ENCODE measurements at regions not wholly inside any gene's neighbourhood (a gene's known extent, or its start where the extent isn't known, plus 50 kb on each side); places are given as distances from the start of the nearest gene placed in this dataset.

DNA sequence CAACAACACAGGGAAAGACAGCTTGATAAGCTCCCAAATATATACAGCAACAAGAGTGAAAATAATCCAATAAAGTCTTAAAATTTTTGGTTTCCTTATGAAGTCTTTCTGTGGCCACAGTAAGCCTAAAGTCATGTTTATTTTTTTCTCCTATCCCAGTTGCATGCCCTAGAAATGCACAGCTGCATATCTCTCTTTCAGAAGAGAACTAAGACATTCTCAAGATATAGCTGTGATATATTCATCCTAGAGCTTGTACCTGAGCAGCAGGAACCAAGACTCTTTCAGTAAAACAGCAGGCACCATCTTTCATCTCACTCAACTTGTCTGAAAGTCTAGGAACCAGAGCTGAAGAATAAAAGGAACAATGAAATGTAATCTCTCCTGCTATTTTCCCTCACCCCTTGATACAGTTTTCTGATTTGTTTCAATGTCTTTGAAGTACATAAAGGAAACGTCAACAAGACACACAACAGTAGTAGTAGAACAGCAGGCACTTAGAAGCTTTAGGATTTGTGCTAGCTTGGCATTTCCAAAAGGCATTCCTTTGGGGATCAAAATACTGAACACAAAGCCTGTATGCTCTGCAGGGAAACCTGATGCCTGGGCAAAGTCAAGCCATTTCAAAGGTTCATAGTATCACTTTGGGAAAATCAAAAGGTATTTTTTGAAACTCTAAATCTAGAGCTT lies 536.8 kb downstream of the PYDC2 start:
- Histone ChIP-seq H3K9me3 (ENCODE audit: control insufficient read depth in 4 of 4, insufficient read depth in 3 of 4, low read length in 3 of 4) (no peaks in the 10 kb centered on the region), H3K4me1 (ENCODE audit: control insufficient read depth in 5 of 5, insufficient read depth in 5 of 5, low read length in 5 of 5) (no peaks in the 10 kb centered on the region), H3K27ac (ENCODE audit: low read depth in 1 of 2, low read length in 1 of 2) (no peak overlapping the region), H3K27me3 (ENCODE audit: control insufficient read depth in 3 of 3, insufficient read depth in 3 of 3, low read length in 2 of 3) (no peaks in the 10 kb centered on the region), H3K4me3 (no peak overlapping the region), H3K36me3 (ENCODE audit: control insufficient read depth in 4 of 4, insufficient read depth in 4 of 4, low read length in 4 of 4) (no peaks in the 10 kb centered on the region), H3K9ac (ENCODE audit: insufficient read depth in 1 of 2, low read length in 2 of 2) (no peak overlapping the region)
- 46 to 47% methylated on average over 1 of the region's 1 CpG for WGBS, 2 donors
- DNase-seq, result no peak
- TF ChIP-seq, protein P1, sequence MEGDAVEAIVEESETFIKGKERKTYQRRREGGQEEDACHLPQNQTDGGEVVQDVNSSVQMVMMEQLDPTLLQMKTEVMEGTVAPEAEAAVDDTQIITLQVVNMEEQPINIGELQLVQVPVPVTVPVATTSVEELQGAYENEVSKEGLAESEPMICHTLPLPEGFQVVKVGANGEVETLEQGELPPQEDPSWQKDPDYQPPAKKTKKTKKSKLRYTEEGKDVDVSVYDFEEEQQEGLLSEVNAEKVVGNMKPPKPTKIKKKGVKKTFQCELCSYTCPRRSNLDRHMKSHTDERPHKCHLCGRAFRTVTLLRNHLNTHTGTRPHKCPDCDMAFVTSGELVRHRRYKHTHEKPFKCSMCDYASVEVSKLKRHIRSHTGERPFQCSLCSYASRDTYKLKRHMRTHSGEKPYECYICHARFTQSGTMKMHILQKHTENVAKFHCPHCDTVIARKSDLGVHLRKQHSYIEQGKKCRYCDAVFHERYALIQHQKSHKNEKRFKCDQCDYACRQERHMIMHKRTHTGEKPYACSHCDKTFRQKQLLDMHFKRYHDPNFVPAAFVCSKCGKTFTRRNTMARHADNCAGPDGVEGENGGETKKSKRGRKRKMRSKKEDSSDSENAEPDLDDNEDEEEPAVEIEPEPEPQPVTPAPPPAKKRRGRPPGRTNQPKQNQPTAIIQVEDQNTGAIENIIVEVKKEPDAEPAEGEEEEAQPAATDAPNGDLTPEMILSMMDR (IDR thresholded peaks at IDR 0.05; ENCODE audit: control extremely low read depth, extremely low read depth), result no peak
- no peak for ATAC-seq (ENCODE audit: insufficient read depth, low FRiP score)

DNA sequence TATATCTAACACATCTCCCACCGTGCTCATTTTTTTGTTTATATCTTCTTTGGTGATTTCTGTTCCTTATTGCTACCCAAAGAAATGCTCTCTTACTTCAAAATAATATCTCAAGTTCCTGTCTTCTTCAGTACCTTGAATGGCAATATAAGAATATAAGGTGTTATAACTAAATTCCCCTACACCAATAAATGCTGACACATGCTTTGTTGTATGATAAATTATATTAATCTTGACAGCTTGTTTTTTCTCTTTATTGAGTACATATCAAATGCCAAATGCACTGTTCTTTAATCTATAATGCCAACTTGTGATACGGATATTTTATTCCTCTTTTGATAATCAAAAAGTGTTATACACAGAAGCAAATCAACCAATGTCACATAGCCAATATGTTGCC lies 540.3 kb downstream of the PYDC2 start:
- Histone ChIP-seq H3K27ac (ENCODE audit: low read depth in 1 of 2, low read length in 1 of 2) (no peak overlapping the region), H3K9me3 (ENCODE audit: control insufficient read depth in 4 of 4, insufficient read depth in 3 of 4, low read length in 3 of 4) (no peaks in the 10 kb centered on the region), H3K9ac (ENCODE audit: insufficient read depth in 1 of 2, low read length in 2 of 2) (no peak overlapping the region), H3K4me1 (ENCODE audit: control insufficient read depth in 5 of 5, insufficient read depth in 5 of 5, low read length in 5 of 5) (no peaks in the 10 kb centered on the region), H3K36me3 (ENCODE audit: control insufficient read depth in 4 of 4, insufficient read depth in 4 of 4, low read length in 4 of 4) (no peaks in the 10 kb centered on the region), H3K27me3 (ENCODE audit: control insufficient read depth in 3 of 3, insufficient read depth in 3 of 3, low read length in 2 of 3) (no peaks in the 10 kb centered on the region), H3K4me3 (no peak overlapping the region)
- TF ChIP-seq, protein P1 (IDR thresholded peaks at IDR 0.05; ENCODE audit: control extremely low read depth, extremely low read depth), result no peak
- WGBS, 2 donors, result 47 to 68% methylated on average over 2 of the region's 2 CpGs
- no peak for DNase-seq
- no peak for ATAC-seq (ENCODE audit: insufficient read depth, low FRiP score)

DNA sequence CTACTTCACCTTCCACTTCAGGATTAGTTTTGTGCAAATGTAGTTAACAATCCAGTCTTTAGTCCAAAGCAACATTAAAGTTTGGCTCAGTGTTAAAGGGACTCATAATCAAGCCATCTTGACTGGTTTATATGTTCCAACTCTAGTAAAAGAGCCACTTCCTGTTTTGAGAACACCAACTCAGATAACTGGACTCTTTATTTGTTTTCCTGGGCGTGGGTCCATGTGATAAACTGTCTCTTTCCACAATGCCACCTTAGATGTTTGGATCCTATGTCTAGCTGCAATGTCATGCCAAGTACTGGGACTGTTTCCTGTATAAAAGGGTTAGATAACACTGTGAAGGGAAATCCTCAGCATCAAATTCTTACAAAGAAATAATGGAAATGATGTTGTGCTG lies 545.0 kb downstream of the PYDC2 start:
- no peaks in the 10 kb centered on the region for H3K9me3 ChIP-seq (ENCODE audit: control insufficient read depth in 4 of 4, insufficient read depth in 3 of 4, low read length in 3 of 4)
- TF ChIP-seq, protein P1 (IDR thresholded peaks at IDR 0.05; ENCODE audit: control extremely low read depth, extremely low read depth), result no peak
- no peaks in the 10 kb centered on the region for H3K4me1 ChIP-seq (ENCODE audit: control insufficient read depth in 5 of 5, insufficient read depth in 5 of 5, low read length in 5 of 5)
- no peak for ATAC-seq (ENCODE audit: insufficient read depth, low FRiP score)
- no peaks in the 10 kb centered on the region for H3K36me3 ChIP-seq (ENCODE audit: control insufficient read depth in 4 of 4, insufficient read depth in 4 of 4, low read length in 4 of 4)
- H3K27ac ChIP-seq (ENCODE audit: low read depth in 1 of 2, low read length in 1 of 2), result no peak overlapping the region
- WGBS, 2 donors, result 19 to 39% methylated on average over 1 of the region's 1 CpG
- no peak for DNase-seq
- no peak overlapping the region for H3K4me3 ChIP-seq
- H3K9ac ChIP-seq (ENCODE audit: insufficient read depth in 1 of 2, low read length in 2 of 2), result no peak overlapping the region
- no peaks in the 10 kb centered on the region for H3K27me3 ChIP-seq (ENCODE audit: control insufficient read depth in 3 of 3, insufficient read depth in 3 of 3, low read length in 2 of 3)

DNA sequence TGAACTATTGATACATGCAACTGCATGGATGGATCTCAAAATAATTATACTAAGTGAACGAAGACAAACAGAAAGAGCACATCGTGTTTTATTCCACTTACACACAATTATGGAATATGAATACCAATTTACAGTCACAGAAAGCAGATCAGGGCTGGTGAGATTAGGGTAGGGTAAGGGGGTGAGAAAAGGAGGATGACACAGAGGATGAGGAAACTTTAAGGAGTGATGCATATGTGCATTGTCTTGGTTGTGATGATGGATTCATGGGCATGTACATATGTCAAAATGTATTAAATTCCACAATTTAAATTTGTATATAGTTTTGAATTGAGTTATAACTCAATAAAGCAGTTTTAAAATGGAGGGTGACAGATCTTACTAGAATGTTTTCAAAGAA lies 548.9 kb downstream of the PYDC2 start:
- no peak overlapping the region for H3K27ac ChIP-seq (ENCODE audit: low read depth in 1 of 2, low read length in 1 of 2)
- no peaks in the 10 kb centered on the region for H3K36me3 ChIP-seq (ENCODE audit: control insufficient read depth in 4 of 4, insufficient read depth in 4 of 4, low read length in 4 of 4)
- TF ChIP-seq, protein P1 (IDR thresholded peaks at IDR 0.05; ENCODE audit: control extremely low read depth, extremely low read depth), result no peak
- no peak overlapping the region for H3K9ac ChIP-seq (ENCODE audit: insufficient read depth in 1 of 2, low read length in 2 of 2)
- WGBS, 2 donors, result 86 to 88% methylated on average over 2 of the region's 2 CpGs
- H3K9me3 ChIP-seq (ENCODE audit: control insufficient read depth in 4 of 4, insufficient read depth in 3 of 4, low read length in 3 of 4), result peaks cover 0 to 3% (median 0%) of the 10 kb centered on the region in 4 donors
- DNase-seq, result no peak
- H3K27me3 ChIP-seq (ENCODE audit: control insufficient read depth in 3 of 3, insufficient read depth in 3 of 3, low read length in 2 of 3), result no peaks in the 10 kb centered on the region
- ATAC-seq (ENCODE audit: insufficient read depth, low FRiP score), result no peak
- no peaks in the 10 kb centered on the region for H3K4me1 ChIP-seq (ENCODE audit: control insufficient read depth in 5 of 5, insufficient read depth in 5 of 5, low read length in 5 of 5)
- H3K4me3 ChIP-seq, result no peak overlapping the region
